CD14-positive monocyte (primary cell): ENCODE measurements at regions not wholly inside any gene's neighbourhood (a gene's known extent, or its start where the extent isn't known, plus 50 kb on each side); places are given as distances from the start of the nearest gene placed in this dataset.
"Not testable (repeated sequence)": the region's sequence is repeated elsewhere in the genome, so short reads cannot be mapped to it uniquely, and the experiment has no call there.

Experiments used
- DNase-seq, 3 donors: peaks; one replicate each; pipeline ENCODE4 v3.0.0-alpha.2; 2011 to 2022
- H2AFZ ChIP-seq: 2 replicates; pipeline ENCODE4 v1.6.0; 2012; ENCODE audit warnings: mild to moderate bottlenecking, low read depth, low read length, inconsistent platforms; ENCODE audit not compliant: insufficient read depth, poor library complexity, severe bottlenecking
- H3K27ac ChIP-seq, 2 donors: 1 replicate in 1 of 2; 2 replicates in 1 of 2; pipeline ENCODE4 v1.5.1; 2012 to 2013; ENCODE audit warnings: low read length in 2 of 2, control low read depth in 1 of 2, inconsistent platforms in 1 of 2, low read depth in 1 of 2, mild to moderate bottlenecking in 1 of 2
- H3K27me3 ChIP-seq, 2 donors: one replicate each; pipeline versions ENCODE4 v1.6.0 to v1.6.1; 2011 to 2013; ENCODE audit warnings: low read length in 2 of 2; ENCODE audit not compliant: control insufficient read depth in 2 of 2, insufficient read depth in 2 of 2
- H3K36me3 ChIP-seq, 2 donors: replicated peaks in 1 of 2; 1 replicate in 1 of 2; 2 replicates in 1 of 2; pipeline versions ENCODE4 v1.5.1 to v1.6.1; 2012 to 2013; ENCODE audit warnings: low read length in 2 of 2, control low read depth in 1 of 2, inconsistent platforms in 1 of 2, mild to moderate bottlenecking in 1 of 2; ENCODE audit not compliant: insufficient read depth in 2 of 2, control insufficient read depth in 1 of 2
- H3K4me1 ChIP-seq, 2 donors: 1 replicate in 1 of 2; 2 replicates in 1 of 2; pipeline versions ENCODE4 v1.5.1 to v1.6.1; 2012 to 2013; ENCODE audit warnings: low read length in 2 of 2, control low read depth in 1 of 2, inconsistent platforms in 1 of 2, mild to moderate bottlenecking in 1 of 2, moderate library complexity in 1 of 2; ENCODE audit not compliant: insufficient read depth in 2 of 2, control insufficient read depth in 1 of 2
- H3K4me2 ChIP-seq: replicated peaks from 2 replicates; pipeline ENCODE3; 2012; ENCODE audit warnings: low read length, moderate library complexity, mild to moderate bottlenecking; ENCODE audit not compliant: poor library complexity, severe bottlenecking; ENCODE audit errors: extremely low read depth
- H3K4me3 ChIP-seq, 3 experiments: fragments of 200-600 bp in 1 of 3; sonication (generic) in 1 of 3; replicated peaks in 1 of 3; 1 replicate in 2 of 3; 2 replicates in 1 of 3; pipeline ENCODE4 v1.5.1; 2011 to 2013; ENCODE audit warnings: low read length in 3 of 3, mild to moderate bottlenecking in 3 of 3, control low read depth in 2 of 3, low read depth in 2 of 3, inconsistent platforms in 1 of 3, moderate library complexity in 1 of 3
- H3K79me2 ChIP-seq: 2 replicates; pipeline ENCODE4 v1.6.0; 2012; ENCODE audit warnings: mild to moderate bottlenecking, control low read depth, inconsistent platforms, low read length, moderate library complexity; ENCODE audit not compliant: insufficient read depth
- H3K9ac ChIP-seq: 2 replicates; pipeline ENCODE4 v1.6.0; 2017; ENCODE audit warnings: low read length, mild to moderate bottlenecking; ENCODE audit not compliant: insufficient read depth, poor library complexity, severe bottlenecking
- H3K9me3 ChIP-seq, 2 donors: replicated peaks in 1 of 2; 1 replicate in 1 of 2; 2 replicates in 1 of 2; pipeline versions ENCODE4 v1.5.1 to v1.6.1; 2012 to 2013; ENCODE audit warnings: low read length in 2 of 2, control low read depth in 1 of 2; ENCODE audit not compliant: control insufficient read depth in 1 of 2, insufficient read depth in 1 of 2
- H4K20me1 ChIP-seq: 2 replicates; pipeline ENCODE4 v1.6.0; 2012; ENCODE audit warnings: mild to moderate bottlenecking, low read length, control low read depth, moderate library complexity; ENCODE audit not compliant: insufficient read depth
- H3K27ac Mint-ChIP-seq, 7 donors: one replicate each; pipeline ENCODE4 v1.8.0; 2020; ENCODE audit warnings: mild to moderate bottlenecking in 7 of 7, mixed read lengths in 7 of 7, moderate library complexity in 6 of 7, inconsistent platforms in 2 of 7
- H3K27me3 Mint-ChIP-seq, 3 donors: one replicate each; pipeline ENCODE4 v1.8.0; 2021 to 2022; ENCODE audit warnings: low read depth in 3 of 3, mild to moderate bottlenecking in 3 of 3, mixed read lengths in 3 of 3, moderate library complexity in 3 of 3, inconsistent platforms in 1 of 3
- H3K36me3 Mint-ChIP-seq, 2 donors: one replicate each; pipeline ENCODE4 v1.8.0; 2020; ENCODE audit warnings: mixed read lengths in 2 of 2, inconsistent platforms in 1 of 2, mild to moderate bottlenecking in 1 of 2
- H3K4me1 Mint-ChIP-seq: one replicate; pipeline ENCODE4 v1.8.0; 2020; ENCODE audit warnings: mild to moderate bottlenecking, mixed read lengths
- H3K4me3 Mint-ChIP-seq, 2 donors: one replicate each; pipeline ENCODE4 v1.8.0; 2020; ENCODE audit warnings: mild to moderate bottlenecking in 2 of 2, mixed read lengths in 2 of 2, moderate library complexity in 1 of 2
- H3K9me3 Mint-ChIP-seq, 7 donors: one replicate each; pipeline ENCODE4 v1.8.0; 2020 to 2022; ENCODE audit warnings: mixed read lengths in 7 of 7, mild to moderate bottlenecking in 6 of 7, moderate library complexity in 6 of 7, inconsistent platforms in 2 of 7
- WGBS: methylation state at CpG from one replicate; pipeline ENCODE4 v1.1.5; 2013; ENCODE audit warnings: missing lambda C conversion rate; ENCODE audit not compliant: insufficient coverage; 5-methylcytosine and 5-hydroxymethylcytosine counted together
- intact Hi-C, 2 donors: fragments of 100-400 bp; cut with micrococcal nuclease; formaldehyde crosslinking; loops; one replicate each; pipeline versions ENCODE4 v1.15.0 to v1.15.1; 2023
- TF ChIP-seq, protein P1 (sequence below): fragments of 200-600 bp; IDR thresholded peaks from one replicate; pipeline ENCODE4 v1.8.0; 2022; ENCODE audit warnings: antibody characterized with exemption, mild to moderate bottlenecking

DNA sequence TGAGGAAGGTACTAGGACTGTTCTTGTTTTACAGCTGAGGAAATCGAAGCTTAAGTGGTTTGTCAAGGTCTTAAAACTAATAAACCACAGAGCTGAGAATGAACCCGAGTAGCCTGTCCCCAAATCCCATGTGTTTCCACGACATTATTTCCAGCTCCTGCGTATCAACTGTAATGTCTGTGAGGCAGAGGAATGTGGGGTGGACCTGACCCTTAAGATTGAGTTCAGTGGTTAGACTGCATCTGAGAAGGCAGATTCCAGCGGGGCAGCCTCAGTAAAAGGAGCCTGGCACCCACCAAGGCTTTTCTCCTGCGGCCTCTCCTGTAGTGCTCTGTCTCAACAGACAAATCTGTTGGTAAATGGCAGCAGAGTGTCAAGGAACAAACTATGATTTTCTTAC lies 81.9 kb upstream of the TMEM178A start:
- no peak for DNase-seq
- H2AFZ ChIP-seq = no peak overlapping the region
- no peak overlapping the region for H3K4me2 ChIP-seq
- intact Hi-C loops = no loop called here
- H3K9ac ChIP-seq = no peak overlapping the region
- H3K9me3 ChIP-seq = peaks cover 0 to 8% of the 10 kb centered on the region in 2 donors
- 100% methylated on average over 3 of the region's 6 CpGs for WGBS
- H3K79me2 ChIP-seq = no peaks in the 10 kb centered on the region
- TF ChIP-seq, protein P1, sequence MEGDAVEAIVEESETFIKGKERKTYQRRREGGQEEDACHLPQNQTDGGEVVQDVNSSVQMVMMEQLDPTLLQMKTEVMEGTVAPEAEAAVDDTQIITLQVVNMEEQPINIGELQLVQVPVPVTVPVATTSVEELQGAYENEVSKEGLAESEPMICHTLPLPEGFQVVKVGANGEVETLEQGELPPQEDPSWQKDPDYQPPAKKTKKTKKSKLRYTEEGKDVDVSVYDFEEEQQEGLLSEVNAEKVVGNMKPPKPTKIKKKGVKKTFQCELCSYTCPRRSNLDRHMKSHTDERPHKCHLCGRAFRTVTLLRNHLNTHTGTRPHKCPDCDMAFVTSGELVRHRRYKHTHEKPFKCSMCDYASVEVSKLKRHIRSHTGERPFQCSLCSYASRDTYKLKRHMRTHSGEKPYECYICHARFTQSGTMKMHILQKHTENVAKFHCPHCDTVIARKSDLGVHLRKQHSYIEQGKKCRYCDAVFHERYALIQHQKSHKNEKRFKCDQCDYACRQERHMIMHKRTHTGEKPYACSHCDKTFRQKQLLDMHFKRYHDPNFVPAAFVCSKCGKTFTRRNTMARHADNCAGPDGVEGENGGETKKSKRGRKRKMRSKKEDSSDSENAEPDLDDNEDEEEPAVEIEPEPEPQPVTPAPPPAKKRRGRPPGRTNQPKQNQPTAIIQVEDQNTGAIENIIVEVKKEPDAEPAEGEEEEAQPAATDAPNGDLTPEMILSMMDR = no peak
- H3K27ac ChIP-seq = no peak overlapping the region
- Mint-ChIP-seq H3K9me3 (peaks cover 15 to 30% (median 22%) of the 10 kb centered on the region in 7 donors), H3K36me3 (no peaks in the 10 kb centered on the region), H3K27ac (no peak overlapping the region), H3K27me3 (peaks cover 0 to 1% (median 0%) of the 10 kb centered on the region in 3 donors), H3K4me1 (no peaks in the 10 kb centered on the region), H3K4me3 (no peak overlapping the region)
- H3K4me1 ChIP-seq = no peaks in the 10 kb centered on the region
- H3K36me3 ChIP-seq = no peaks in the 10 kb centered on the region
- H3K27me3 ChIP-seq = no peaks in the 10 kb centered on the region
- H4K20me1 ChIP-seq = no peaks in the 10 kb centered on the region
- no peak overlapping the region for H3K4me3 ChIP-seq

DNA sequence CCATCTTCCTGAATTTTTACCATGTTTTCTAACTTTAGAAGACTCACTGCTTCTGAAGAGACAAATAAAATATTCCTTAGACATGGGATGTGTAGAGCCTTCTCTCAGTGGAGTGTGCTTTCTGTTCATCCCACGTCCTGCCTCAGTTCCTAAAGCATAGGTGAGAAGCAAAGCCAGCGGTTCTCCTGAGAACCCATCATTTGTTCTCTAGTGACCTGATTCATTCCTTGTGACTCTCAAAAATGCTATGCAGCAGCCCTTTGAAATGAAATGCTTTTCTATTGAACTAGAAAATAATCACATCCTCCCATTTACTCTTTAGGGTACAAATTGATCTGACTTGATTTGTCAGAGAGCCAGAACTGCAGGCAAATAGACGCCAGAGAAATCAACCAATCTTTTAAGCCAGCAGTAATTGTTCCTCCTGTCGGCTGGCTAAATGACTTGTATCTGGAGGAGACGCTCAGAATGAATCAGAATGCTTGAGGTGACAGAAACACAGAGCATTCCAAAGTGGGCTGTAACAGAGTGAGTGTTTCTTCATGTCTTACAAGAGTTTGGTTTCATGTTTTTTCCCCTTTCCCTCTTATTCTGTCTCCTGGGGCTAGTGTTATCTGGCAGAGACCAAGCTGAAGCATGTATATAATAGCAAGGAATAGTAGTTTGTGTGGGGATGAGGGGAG lies 81.3 kb upstream of the TMEM178A start:
- intact Hi-C loops = no loop called here
- H3K4me3 Mint-ChIP-seq = no peak overlapping the region
- Histone ChIP-seq H2AFZ (no peak overlapping the region), H3K27ac (no peak overlapping the region), H3K27me3 (no peaks in the 10 kb centered on the region), H3K79me2 (no peaks in the 10 kb centered on the region), H3K4me3 (no peak overlapping the region), H4K20me1 (no peaks in the 10 kb centered on the region), H3K9ac (no peak overlapping the region), H3K9me3 (peaks cover 0 to 8% of the 10 kb centered on the region in 2 donors), H3K36me3 (no peaks in the 10 kb centered on the region), H3K4me2 (no peak overlapping the region), H3K4me1 (no peaks in the 10 kb centered on the region)
- no peaks in the 10 kb centered on the region for H3K4me1 Mint-ChIP-seq
- H3K27me3 Mint-ChIP-seq = peaks cover 0 to 1% (median 0%) of the 10 kb centered on the region in 3 donors
- no peak overlapping the region for H3K27ac Mint-ChIP-seq
- DNase-seq = no peak
- TF ChIP-seq, protein P1 = no peak
- H3K9me3 Mint-ChIP-seq = peaks cover 14 to 30% (median 21%) of the 10 kb centered on the region in 7 donors
- no peaks in the 10 kb centered on the region for H3K36me3 Mint-ChIP-seq
- WGBS = 95% methylated on average over 2 of the region's 5 CpGs

DNA sequence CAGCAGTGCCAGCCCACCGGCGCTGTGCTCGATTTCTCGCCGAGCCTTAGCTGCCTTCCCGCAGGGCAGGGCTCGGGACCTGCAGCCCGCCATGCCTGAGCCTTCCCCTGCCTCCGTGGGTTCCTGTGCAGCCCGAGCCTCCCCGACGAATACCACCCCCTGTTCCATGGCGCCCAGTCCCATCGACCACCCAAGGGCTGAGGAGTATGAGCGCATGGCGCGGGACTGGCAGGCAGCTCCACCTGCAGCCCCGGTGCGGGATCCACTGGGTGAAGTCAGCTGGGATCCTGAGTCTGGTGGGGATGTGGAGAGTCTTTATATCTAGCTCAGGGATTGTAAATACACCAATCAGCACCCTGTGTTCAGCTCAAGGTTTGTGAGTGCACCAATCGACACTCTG lies 80.2 kb upstream of the TMEM178A start:
- DNase-seq, H3K36me3 ChIP-seq, H2AFZ ChIP-seq, H3K4me3 Mint-ChIP-seq, H4K20me1 ChIP-seq, H3K9me3 ChIP-seq, H3K4me1 ChIP-seq, H3K27me3 ChIP-seq, H3K27me3 Mint-ChIP-seq, H3K9ac ChIP-seq, intact Hi-C loops, H3K36me3 Mint-ChIP-seq, H3K79me2 ChIP-seq, H3K4me1 Mint-ChIP-seq, H3K4me2 ChIP-seq, H3K27ac ChIP-seq, H3K4me3 ChIP-seq: not testable (repeated sequence)
- 100% methylated on average over 2 of the region's 20 CpGs for WGBS
- peak overlapping the region in 1 of 7 donors; percentile 64 for H3K27ac Mint-ChIP-seq
- H3K9me3 Mint-ChIP-seq = peaks cover 8 to 24% (median 16%) of the 10 kb centered on the region in 7 donors
